KMS-11 (cell line): ENCODE measurements at regions not wholly inside any gene's neighbourhood (a gene's known extent, or its start where the extent isn't known, plus 50 kb on each side); places are given as distances from the start of the nearest gene placed in this dataset.

Experiments used
- H2AFZ ChIP-seq: fragments of 200-600 bp; sonication (generic); 2 replicates; pipeline ENCODE4 v1.6.1; 2016; ENCODE audit warnings: antibody characterized with exemption, mixed run types, low read depth
- H3K27ac ChIP-seq: fragments of 200-600 bp; sonication (generic); 2 replicates; pipeline ENCODE4 v1.6.1; 2016; ENCODE audit warnings: mild to moderate bottlenecking, mixed run types
- H3K27me3 ChIP-seq: fragments of 200-600 bp; sonication (generic); 2 replicates; pipeline ENCODE4 v1.6.1; 2017; ENCODE audit warnings: mild to moderate bottlenecking, low read depth, mixed run types, moderate library complexity; ENCODE audit not compliant: insufficient read depth
- H3K36me3 ChIP-seq: fragments of 200-600 bp; sonication (generic); 2 replicates; pipeline ENCODE4 v1.6.1; 2017; ENCODE audit warnings: mild to moderate bottlenecking, mixed run types; ENCODE audit not compliant: insufficient read depth
- H3K4me1 ChIP-seq: fragments of 200-600 bp; sonication (generic); 2 replicates; pipeline ENCODE4 v1.6.1; 2016; ENCODE audit warnings: mild to moderate bottlenecking, low read depth, mixed run types; ENCODE audit not compliant: poor library complexity, severe bottlenecking
- H3K4me2 ChIP-seq: fragments of 200-600 bp; sonication (generic); 2 replicates; pipeline ENCODE4 v1.7.0; 2016; ENCODE audit warnings: mild to moderate bottlenecking, mixed run types
- H3K4me3 ChIP-seq: fragments of 200-600 bp; sonication (generic); IDR thresholded peaks from 2 replicates; pipeline ENCODE4 v1.6.1; 2017; ENCODE audit warnings: low read depth, low read length, mixed read lengths; ENCODE audit not compliant: insufficient read depth
- H3K79me2 ChIP-seq: fragments of 200-600 bp; sonication (generic); 2 replicates; pipeline ENCODE4 v1.6.1; 2016; ENCODE audit warnings: low read depth, mixed run types; ENCODE audit not compliant: insufficient read depth
- H3K9ac ChIP-seq: fragments of 200-600 bp; sonication (generic); 2 replicates; pipeline ENCODE4 v1.6.1; 2016; ENCODE audit warnings: mild to moderate bottlenecking, mixed run types
- H4K20me1 ChIP-seq: fragments of 200-600 bp; sonication (generic); 2 replicates; pipeline ENCODE4 v1.6.1; 2016; ENCODE audit warnings: mild to moderate bottlenecking, mixed run types; ENCODE audit not compliant: insufficient read depth
- CTCF ChIP-seq: fragments of 200-600 bp; sonication (generic); conservative IDR thresholded peaks from 2 replicates; pipeline ENCODE4 v1.6.1; 2017; ENCODE audit warnings: low read depth, mild to moderate bottlenecking, antibody characterized with exemption, low read length, moderate library complexity, mixed read lengths

GRCh38 chr20:40397467-40397866, 291.6 kb downstream of the MAFB start:
- Histone ChIP-seq H4K20me1 (no peaks in the 10 kb centered on the region), H3K4me3 (no peak overlapping the region), H3K36me3 (no peaks in the 10 kb centered on the region), H3K9ac (no peak overlapping the region), H3K27ac (no peak overlapping the region), H3K27me3 (no peaks in the 10 kb centered on the region), H3K79me2 (no peaks in the 10 kb centered on the region), H3K4me2 (no peak overlapping the region), H2AFZ (no peak overlapping the region), H3K4me1 (no peaks in the 10 kb centered on the region)
- TF ChIP-seq CTCF, result no peak

GRCh38 chr20:40393197-40394079, 295.6 kb downstream of the MAFB start:
- Histone ChIP-seq H3K4me2 (no peak overlapping the region), H3K9ac (no peak overlapping the region), H2AFZ (no peak overlapping the region), H3K36me3 (no peaks in the 10 kb centered on the region), H3K27ac (no peak overlapping the region), H3K4me3 (no peak overlapping the region), H3K4me1 (no peaks in the 10 kb centered on the region), H3K27me3 (no peaks in the 10 kb centered on the region), H4K20me1 (no peaks in the 10 kb centered on the region), H3K79me2 (no peaks in the 10 kb centered on the region)
- TF ChIP-seq CTCF, result no peak

- Histone ChIP-seq H3K36me3 (no peaks in the 10 kb centered on the region), H3K27ac (no peak overlapping the region), H3K4me3 (no peak overlapping the region), H3K27me3 (no peaks in the 10 kb centered on the region), H4K20me1 (no peaks in the 10 kb centered on the region), H2AFZ (no peak overlapping the region), H3K79me2 (no peaks in the 10 kb centered on the region), H3K4me2 (no peak overlapping the region), H3K4me1 (no peaks in the 10 kb centered on the region), H3K9ac (no peak overlapping the region)
- TF ChIP-seq CTCF, result no peak
These were observed 298.4 kb downstream of the MAFB start for GRCh38 chr20:40390654-40391053.

- Histone ChIP-seq H3K36me3 (no peaks in the 10 kb centered on the region), H3K9ac (no peak overlapping the region), H3K27me3 (no peaks in the 10 kb centered on the region), H2AFZ (no peak overlapping the region), H3K4me2 (no peak overlapping the region), H3K27ac (no peak overlapping the region), H4K20me1 (no peaks in the 10 kb centered on the region), H3K4me3 (no peak overlapping the region), H3K4me1 (no peaks in the 10 kb centered on the region), H3K79me2 (no peaks in the 10 kb centered on the region)
- no peak for TF ChIP-seq CTCF
These were observed 318.2 kb downstream of the MAFB start for GRCh38 chr20:40370800-40371199.
